GM23248 (cell line): ENCODE measurements at regions not wholly inside any gene's neighbourhood (a gene's known extent, or its start where the extent isn't known, plus 50 kb on each side); places are given as distances from the start of the nearest gene placed in this dataset.

ENCODE experiments used
- EZH2 ChIP-seq: fragments of 200-600 bp; sonication (generic); IDR thresholded peaks from 2 replicates; pipeline ENCODE4 v1.6.1; 2018; ENCODE audit warnings: antibody characterized with exemption, mild to moderate bottlenecking; ENCODE audit not compliant: insufficient read depth, poor library complexity, severe bottlenecking
- EZH2phosphoT487 ChIP-seq: fragments of 200-600 bp; sonication (generic); IDR thresholded peaks from 2 replicates; pipeline ENCODE4 v1.6.1; 2018; ENCODE audit warnings: antibody characterized with exemption, moderate library complexity, mild to moderate bottlenecking, low read depth; ENCODE audit not compliant: insufficient read depth

DNA sequence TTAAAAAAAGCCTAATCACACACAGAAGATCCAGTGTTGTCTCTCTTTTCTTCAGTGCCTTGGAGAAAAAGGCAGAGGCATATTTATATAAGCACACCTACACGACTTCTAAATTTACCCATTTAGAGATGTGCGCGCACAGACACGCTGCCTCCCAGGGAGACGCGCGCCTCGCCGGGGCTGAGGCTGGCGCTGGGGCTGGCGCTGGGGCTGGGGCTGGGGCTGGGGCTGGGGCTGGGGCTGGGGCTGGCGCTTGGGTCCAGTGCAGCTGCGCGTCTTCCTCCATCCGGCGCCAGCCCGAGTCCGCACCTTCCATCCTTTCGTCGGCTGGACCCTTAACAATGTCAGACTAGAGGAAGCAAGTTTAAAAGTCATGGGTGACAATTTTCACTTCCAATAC, 118.4 kb upstream of the ARID2 start:
- no peak for TF ChIP-seq EZH2
- no peak for TF ChIP-seq EZH2phosphoT487
